SK-N-SH (cell line): ENCODE measurements at regions not wholly inside any gene's neighbourhood (a gene's known extent, or its start where the extent isn't known, plus 50 kb on each side); places are given as distances from the start of the nearest gene placed in this dataset.
A peak's percentile ranks its signal among the peaks of the same experiment; 100 is the strongest.

Experiments used
- CTCF ChIA-PET: fragments of 300-600, 350-600 bp; formaldehyde crosslinking; extraction: SDS; loops from one replicate; lab custom pipeline; 2021; lab: Yijun Ruan, JAX
- POLR2A ChIA-PET: fragments of 350-600 bp; sonication (Branson Sonifier 250); formaldehyde crosslinking; extraction: SDS; loops from one replicate; lab custom pipeline; 2020; ENCODE audit warnings: antibody characterized with exemption, inconsistent platforms; lab: Yijun Ruan, JAX
- DNase-seq: peaks from one replicate; pipeline ENCODE4 v3.0.0; 2012
- H2AFZ ChIP-seq: fragments of 200-600 bp; sonication (generic); 2 replicates; pipeline ENCODE4 v1.8.1; 2016; ENCODE audit warnings: antibody characterized with exemption, mild to moderate bottlenecking, low read depth
- H3F3A ChIP-seq: fragments of 200-600 bp; sonication (generic); replicated peaks from 2 replicates; pipeline ENCODE3; 2016; ENCODE audit warnings: antibody characterized with exemption, mild to moderate bottlenecking; ENCODE audit not compliant: insufficient read depth
- H3K27ac ChIP-seq, 2 experiments: fragments of 200-500 bp in 1 of 2; fragments of 200-600 bp in 1 of 2; sonication (Bioruptor generic) in 1 of 2; sonication (generic), shearing (Covaris generic) in 1 of 2; 2 replicates each; pipeline versions ENCODE4 v1.5.1 to v1.6.1; 2014 to 2016; ENCODE audit warnings: low read depth in 2 of 2, inconsistent platforms in 1 of 2, low read length in 1 of 2, mild to moderate bottlenecking in 1 of 2, mixed read lengths in 1 of 2
- H3K27me3 ChIP-seq: fragments of 200-600 bp; sonication (generic), shearing (Covaris generic); 2 replicates; pipeline ENCODE4 v1.6.1; 2016; ENCODE audit warnings: mixed run types; ENCODE audit not compliant: insufficient read depth
- H3K36me3 ChIP-seq, 2 experiments: fragments of 200-500 bp in 1 of 2; fragments of 200-600 bp in 1 of 2; sonication (Bioruptor generic) in 1 of 2; sonication (generic) in 1 of 2; replicated peaks in 1 of 2; 2 replicates each; pipeline versions ENCODE3 to v1.5.1; 2014 to 2016; ENCODE audit warnings: low read length in 1 of 2, mild to moderate bottlenecking in 1 of 2; ENCODE audit not compliant: insufficient read depth in 2 of 2, control insufficient read depth in 1 of 2
- H3K4me1 ChIP-seq, 2 experiments: fragments of 200-500 bp in 1 of 2; fragments of 200-600 bp in 1 of 2; sonication (Bioruptor generic) in 1 of 2; sonication (generic), shearing (Covaris generic) in 1 of 2; 2 replicates each; pipeline versions ENCODE4 v1.5.1 to v1.6.1; 2014 to 2016; ENCODE audit warnings: low read depth in 1 of 2, low read length in 1 of 2, mixed run types in 1 of 2; ENCODE audit not compliant: insufficient read depth in 2 of 2, control insufficient read depth in 1 of 2
- H3K4me2 ChIP-seq: fragments of 200-600 bp; sonication (generic), shearing (Covaris generic); 2 replicates; pipeline ENCODE4 v1.6.1; 2017; ENCODE audit warnings: mixed run types
- H3K4me3 ChIP-seq, 2 experiments: fragments of 200-500 bp in 1 of 2; fragments of 200-600 bp in 1 of 2; sonication (Bioruptor generic) in 1 of 2; sonication (generic), shearing (Covaris generic) in 1 of 2; 2 replicates each; pipeline versions ENCODE4 v1.5.1 to v1.8.1; 2014 to 2016; ENCODE audit warnings: low read depth in 2 of 2, inconsistent platforms in 1 of 2, low read length in 1 of 2, mild to moderate bottlenecking in 1 of 2, mixed read lengths in 1 of 2, moderate library complexity in 1 of 2
- H3K79me2 ChIP-seq: fragments of 200-600 bp; sonication (generic); 2 replicates; pipeline ENCODE4 v1.8.1; 2017; ENCODE audit warnings: mild to moderate bottlenecking; ENCODE audit not compliant: insufficient read depth
- H3K9ac ChIP-seq: fragments of 200-600 bp; sonication (generic); 2 replicates; pipeline ENCODE4 v1.6.1; 2017; ENCODE audit warnings: mixed run types
- H3K9me2 ChIP-seq: fragments of 200-600 bp; sonication (generic); 2 replicates; pipeline ENCODE4 v1.6.1; 2017; ENCODE audit warnings: mixed run types
- H3K9me3 ChIP-seq: fragments of 200-600 bp; sonication (generic); 2 replicates; pipeline ENCODE4 v1.6.1; 2017; ENCODE audit warnings: mixed run types, mild to moderate bottlenecking, moderate library complexity
- H4K20me1 ChIP-seq: fragments of 200-600 bp; sonication (generic); 2 replicates; pipeline ENCODE4 v1.6.1; 2017; ENCODE audit warnings: mild to moderate bottlenecking, mixed run types; ENCODE audit not compliant: insufficient read depth
- CHD2 ChIP-seq: fragments of 150-350 bp; IDR thresholded peaks from 2 replicates; pipeline ENCODE4 v1.6.1; 2018; ENCODE audit warnings: low read length; ENCODE audit not compliant: partially characterized antibody
- CTCF ChIP-seq: fragments of 200-600 bp; sonication (generic); IDR thresholded peaks from 2 replicates; pipeline ENCODE4 v1.6.1; 2017; ENCODE audit warnings: antibody characterized with exemption, mild to moderate bottlenecking, moderate library complexity
- EP300 ChIP-seq, 2 experiments: IDR thresholded peaks; 2 replicates each; pipeline versions ENCODE4 v1.4.0 to v1.6.1; 2012; ENCODE audit warnings: borderline replicate concordance in 1 of 2, low read depth in 1 of 2, low read length in 1 of 2
- EZH2phosphoT487 ChIP-seq: fragments of 200-600 bp; sonication (generic); IDR thresholded peaks from 2 replicates; pipeline ENCODE4 v1.6.1; 2017; ENCODE audit warnings: low read depth, mixed run types, mild to moderate bottlenecking, antibody characterized with exemption, moderate library complexity, borderline replicate concordance
- FOSL2 ChIP-seq: IDR thresholded peaks from 2 replicates; pipeline ENCODE4 v1.4.0; 2012; ENCODE audit warnings: low read depth, mild to moderate bottlenecking, moderate library complexity, borderline replicate concordance
- FOXJ3 ChIP-seq: sonication (generic); formaldehyde crosslinking; IDR thresholded peaks from 2 replicates; pipeline ENCODE4 v1.5.1; 2020; ENCODE audit warnings: mild to moderate bottlenecking, missing genetic modification reagents
- GABPA ChIP-seq: IDR thresholded peaks from 2 replicates; pipeline ENCODE4 v1.4.0; 2012; ENCODE audit warnings: low read depth, mild to moderate bottlenecking
- GATA2 ChIP-seq: sonication (generic); formaldehyde crosslinking; IDR thresholded peaks from 2 replicates; pipeline ENCODE4 v1.5.0; 2020; ENCODE audit warnings: mild to moderate bottlenecking, missing genetic modification reagents
- IRF3 ChIP-seq: fragments of 150-350 bp; IDR thresholded peaks from 2 replicates; pipeline ENCODE4 v1.6.1; 2016; ENCODE audit warnings: mild to moderate bottlenecking, low read depth, low read length
- JUND ChIP-seq: IDR thresholded peaks from 2 replicates; pipeline ENCODE4 v1.4.0; 2012
- MXI1 ChIP-seq: IDR thresholded peaks from 2 replicates; pipeline ENCODE4 v1.6.1; 2012; ENCODE audit warnings: mild to moderate bottlenecking, low read depth, low read length, improper control_type of control experiment
- POLR2AphosphoS5 ChIP-seq: IDR thresholded peaks from 2 replicates; pipeline ENCODE4 v1.6.1; 2012; ENCODE audit warnings: low read depth, low read length
- RAD21 ChIP-seq: IDR thresholded peaks from 2 replicates; pipeline ENCODE4 v1.6.1; 2012; ENCODE audit warnings: mild to moderate bottlenecking, low read length
- RCOR1 ChIP-seq: fragments of 150-350 bp; IDR thresholded peaks from 2 replicates; pipeline ENCODE4 v1.6.1; 2017; ENCODE audit warnings: antibody characterized with exemption, low read length
- REST ChIP-seq: IDR thresholded peaks from 2 replicates; pipeline ENCODE4 v1.6.1; 2012; ENCODE audit warnings: mild to moderate bottlenecking, low read depth, low read length, moderate library complexity
- SIN3A ChIP-seq: IDR thresholded peaks from 2 replicates; pipeline ENCODE4 v1.6.1; 2012; ENCODE audit warnings: low read depth, mild to moderate bottlenecking, low read length, moderate library complexity, borderline replicate concordance
- SMC3 ChIP-seq: IDR thresholded peaks from 2 replicates; pipeline ENCODE4 v1.6.1; 2012; ENCODE audit warnings: low read depth, low read length, improper control_type of control experiment
- TEAD4 ChIP-seq: IDR thresholded peaks from 2 replicates; pipeline ENCODE4 v1.4.0; 2012; ENCODE audit warnings: mild to moderate bottlenecking, borderline replicate concordance; ENCODE audit not compliant: insufficient read depth
- YY1 ChIP-seq: IDR thresholded peaks from 2 replicates; pipeline ENCODE4 v1.4.0; 2012; ENCODE audit warnings: low read depth, mild to moderate bottlenecking
- WGBS: methylation state at CpG from one replicate; pipeline ENCODE4 v1.1.6; 2017; ENCODE audit warnings: low lambda C conversion rate; 5-methylcytosine and 5-hydroxymethylcytosine counted together

- H3K9me3 ChIP-seq = no peaks in the 10 kb centered on the region
- H3K9ac ChIP-seq = no peak overlapping the region
- H3K4me1 ChIP-seq = peaks cover 5% of the 10 kb centered on the region in 2 experiments; a peak in 3 of 4 replicates
- POLR2A ChIA-PET = no interaction called here
- TF ChIP-seq POLR2AphosphoS5 (no peak), SMC3 (peak; percentile 97), RAD21 (peak; percentile 97), YY1 (no peak), CTCF (peak; percentile 89)
- WGBS = 18% methylated on average over 6 of the region's 6 CpGs
- H2AFZ ChIP-seq = peak overlapping the region; percentile 73; the same call in 1 of the 2 replicates
- CTCF ChIA-PET = interaction anchor here (0.6 to 6.4 kb wide), 49 partner anchors 8 to 1170 kb away, joined by 3 to 70 read pairs (median 4); no protein-coding TSS in a partner anchor
- no peaks in the 10 kb centered on the region for H3K36me3 ChIP-seq
- no peak overlapping the region for H3K27ac ChIP-seq
- H4K20me1 ChIP-seq = no peaks in the 10 kb centered on the region
- no peaks in the 10 kb centered on the region for H3K27me3 ChIP-seq
- H3K4me2 ChIP-seq = peak overlapping the region; percentile 49; the same call in 1 of the 2 replicates
- H3K79me2 ChIP-seq = no peaks in the 10 kb centered on the region
- H3K4me3 ChIP-seq = no peak overlapping the region
- DNase-seq = peak; percentile 72
- H3K9me2 ChIP-seq = no peaks in the 10 kb centered on the region
- peaks cover 2% of the 10 kb centered on the region for H3F3A ChIP-seq
Observed at GRCh38 chr3:66138336-66139313, 82.2 kb upstream of the SLC25A26 start.

- no peak overlapping the region for H3K27ac ChIP-seq
- H4K20me1 ChIP-seq = no peaks in the 10 kb centered on the region
- ChIA-PET CTCF (interaction anchor here (0.6 to 6.4 kb wide), 7 partner anchors 10 to 697 kb away, joined by 3 to 70 read pairs (median 5); no protein-coding TSS in a partner anchor), POLR2A (no interaction called here)
- 0 out of 2 replicates have a peak overlapping the region, but pooled peaks have one; percentile 12 for H2AFZ ChIP-seq
- H3K9me2 ChIP-seq = no peaks in the 10 kb centered on the region
- H3F3A ChIP-seq = peaks cover 14% of the 10 kb centered on the region
- peaks cover 5 to 18% of the 10 kb centered on the region in 2 experiments; a peak in 3 of 4 replicates for H3K4me1 ChIP-seq
- 89% methylated on average over 1 of the region's 1 CpG for WGBS
- H3K27me3 ChIP-seq = no peaks in the 10 kb centered on the region
- H3K4me3 ChIP-seq = no peak overlapping the region
- no peaks in the 10 kb centered on the region for H3K9me3 ChIP-seq
- DNase-seq = no peak
- no peak overlapping the region for H3K4me2 ChIP-seq
- no peaks in the 10 kb centered on the region for H3K36me3 ChIP-seq
- H3K9ac ChIP-seq = no peak overlapping the region
- no peaks in the 10 kb centered on the region for H3K79me2 ChIP-seq
- TF ChIP-seq JUND (no peak), CHD2 (no peak), GATA2 (CRISPR knock-in tag) (no peak), MXI1 (no peak), GABPA (no peak), EZH2phosphoT487 (no peak), SIN3A (no peak), TEAD4 (no peak), FOXJ3 (CRISPR knock-in tag) (no peak), EP300 (IDR thresholded peaks at IDR 0.05; ENCODE audit: borderline replicate concordance in 1 of 2, low read depth in 1 of 2, low read length in 1 of 2) (no peak), RCOR1 (no peak), REST (no peak), FOSL2 (no peak), IRF3 (no peak)
Observed at GRCh38 chr3:66136597-66136996, 84.2 kb upstream of the SLC25A26 start.
